Ovary (tissue), 7 donors: ENCODE measurements at regions not wholly inside any gene's neighbourhood (a gene's known extent, or its start where the extent isn't known, plus 50 kb on each side); places are given as distances from the start of the nearest gene placed in this dataset.

Experiments used
- DNase-seq, 5 donors: peaks; one replicate each; pipeline ENCODE4 v3.0.0-alpha.2; 2019 to 2020
- H3K27ac ChIP-seq, 2 donors: fragments of 200-600 bp; one replicate each; pipeline versions ENCODE4 v1.5.1 to v1.8.0; 2019 to 2022
- H3K27me3 ChIP-seq: fragments of 200-600 bp; one replicate; pipeline ENCODE4 v1.8.0; 2022
- H3K36me3 ChIP-seq: fragments of 200-600 bp; sonication (generic); one replicate; pipeline ENCODE4 v1.5.1; 2019
- H3K4me1 ChIP-seq: one replicate; pipeline ENCODE4 v1.8.1; 2013; ENCODE audit warnings: mild to moderate bottlenecking, moderate library complexity; ENCODE audit not compliant: insufficient read depth
- H3K4me3 ChIP-seq: fragments of 200-600 bp; sonication (generic); one replicate; pipeline ENCODE4 v1.5.1; 2017
- H3K9me3 ChIP-seq, 2 donors: fragments of 200-600 bp in 1 of 2; sonication (generic) in 1 of 2; one replicate each; pipeline versions ENCODE4 v1.5.1 to v1.8.1; 2013 to 2019; ENCODE audit warnings: mild to moderate bottlenecking in 1 of 2, moderate library complexity in 1 of 2
- CTCF ChIP-seq, 3 donors: fragments of 450-650 bp in 2 of 3; fragments of 200-600 bp in 1 of 3; IDR thresholded peaks; one replicate each; pipeline versions ENCODE4 v1.5.1 to v1.8.0; 2016 to 2022; ENCODE audit warnings: antibody characterized with exemption in 3 of 3, mild to moderate bottlenecking in 1 of 3
- EP300 ChIP-seq: sonication (generic); formaldehyde crosslinking; IDR thresholded peaks from one replicate; pipeline ENCODE4 v1.6.1; 2017; ENCODE audit warnings: antibody characterized with exemption
- POLR2A ChIP-seq: fragments of 450-650 bp; IDR thresholded peaks from one replicate; pipeline ENCODE4 v1.6.1; 2017; ENCODE audit warnings: antibody characterized with exemption, mild to moderate bottlenecking, moderate library complexity
- WGBS, 3 donors: extraction: QIAGEN DNeasy Blood & Tissue Kit in 1 of 3; methylation state at CpG; one replicate each; pipeline versions ENCODE4 v1.1.5 to v1.1.7; 2013 to 2017; 5-methylcytosine and 5-hydroxymethylcytosine counted together
- intact Hi-C, 4 donors: fragments of 100-400 bp; cut with DNase I; formaldehyde crosslinking; loops; one replicate each; pipeline versions ENCODE4 v1.11.0 to v1.15.1; 2022 to 2023
- donor health status: DM: no; HTN: no; CAD: no; lungs with moderate emphysema.
- donor health status: DM: no; HTN: no; CAD: no.
- donor health status: Bipolar disorder and iron deficiency.
- donor health status: DM: no; HTN: no; CAD: no.
- donor health status: DM: yes; HTN: yes; CAD: no.

GRCh38 chr18:72119082-72119481 lies 425.1 kb downstream of the CBLN2 start:
- no peak for DNase-seq
- intact Hi-C loops: no loop called here
- Histone ChIP-seq H3K27ac (no peak overlapping the region), H3K27me3 (no peaks in the 10 kb centered on the region), H3K9me3 (no peaks in the 10 kb centered on the region), H3K4me3 (no peak overlapping the region), H3K36me3 (no peaks in the 10 kb centered on the region), H3K4me1 (no peaks in the 10 kb centered on the region)
- TF ChIP-seq POLR2A (no peak), EP300 (no peak), CTCF (IDR thresholded peaks at IDR 0.05) (no peak)
- 93 to 96% (median 96%) methylated on average over 7 of the region's 7 CpGs for WGBS, 3 donors

- no peak for DNase-seq
- intact Hi-C loops: no loop called here
Observed at GRCh38 chr18:72114801-72115594, 429.1 kb downstream of the CBLN2 start.

GRCh38 chr18:72107647-72108383 lies 436.3 kb downstream of the CBLN2 start:
- H3K4me3 ChIP-seq: no peak overlapping the region

More at GRCh38 chr18:72114801-72115594, 429.1 kb downstream of the CBLN2 start:
- Histone ChIP-seq H3K4me1 (no peaks in the 10 kb centered on the region), H3K4me3 (no peak overlapping the region), H3K27ac (no peak overlapping the region), H3K27me3 (no peaks in the 10 kb centered on the region), H3K36me3 (no peaks in the 10 kb centered on the region), H3K9me3 (no peaks in the 10 kb centered on the region)
- WGBS, 3 donors: 82 to 94% (median 90%) methylated on average over 4 of the region's 4 CpGs
- TF ChIP-seq POLR2A: no peak
- TF ChIP-seq EP300: no peak
- no peak for TF ChIP-seq CTCF (IDR thresholded peaks at IDR 0.05)

GRCh38 chr18:72104851-72105250 lies 439.3 kb downstream of the CBLN2 start:
- intact Hi-C loops: no loop called here
- no peak overlapping the region for H3K4me3 ChIP-seq
- TF ChIP-seq EP300 (no peak), CTCF (IDR thresholded peaks at IDR 0.05) (no peak), POLR2A (no peak)
- 86 to 88% (median 88%) methylated on average over 4 of the region's 4 CpGs for WGBS, 3 donors
- H3K4me1 ChIP-seq: no peaks in the 10 kb centered on the region
- no peak overlapping the region for H3K27ac ChIP-seq
- H3K27me3 ChIP-seq: no peaks in the 10 kb centered on the region
- DNase-seq: no peak
- H3K9me3 ChIP-seq: no peaks in the 10 kb centered on the region
- H3K36me3 ChIP-seq: no peaks in the 10 kb centered on the region

More at GRCh38 chr18:72107647-72108383, 436.3 kb downstream of the CBLN2 start:
- DNase-seq: no peak
- TF ChIP-seq EP300: no peak
- Histone ChIP-seq H3K27ac (no peak overlapping the region), H3K27me3 (no peaks in the 10 kb centered on the region), H3K9me3 (no peaks in the 10 kb centered on the region), H3K36me3 (no peaks in the 10 kb centered on the region), H3K4me1 (no peaks in the 10 kb centered on the region)
- intact Hi-C loops: no loop called here
- WGBS, 3 donors: 35 to 39% (median 39%) methylated on average over 9 of the region's 9 CpGs

GRCh38 chr18:72102412-72102811 lies 441.7 kb downstream of the CBLN2 start:
- DNase-seq: no peak
- WGBS, 3 donors: 45 to 94% (median 81%) methylated on average over 1 to 2 of the region's 2 CpGs

More at GRCh38 chr18:72102412-72102811, 441.7 kb downstream of the CBLN2 start:
- no peaks in the 10 kb centered on the region for H3K4me1 ChIP-seq
- no peak overlapping the region for H3K4me3 ChIP-seq
- intact Hi-C loops: no loop called here
- H3K27me3 ChIP-seq: no peaks in the 10 kb centered on the region
- no peak overlapping the region for H3K27ac ChIP-seq
- TF ChIP-seq CTCF (IDR thresholded peaks at IDR 0.05) (no peak), POLR2A (no peak), EP300 (no peak)
- no peaks in the 10 kb centered on the region for H3K36me3 ChIP-seq
- H3K9me3 ChIP-seq: no peaks in the 10 kb centered on the region
